Adrenal gland (tissue), 9 donors: ENCODE measurements at regions not wholly inside any gene's neighbourhood (a gene's known extent, or its start where the extent isn't known, plus 50 kb on each side); places are given as distances from the start of the nearest gene placed in this dataset.

Experiments
- DNase-seq, 7 donors: peaks; one replicate each; pipeline ENCODE4 v3.0.0-alpha.2; 2019 to 2020
- H3K27ac ChIP-seq, 5 donors: fragments of 200-600 bp; sonication (generic) in 4 of 5; 1 replicate in 3 of 5; 2 replicates in 2 of 5; pipeline versions ENCODE4 v1.5.1 to v1.8.0; 2016 to 2020; ENCODE audit warnings: mild to moderate bottlenecking in 1 of 5
- H3K27me3 ChIP-seq: fragments of 200-600 bp; 2 replicates; pipeline ENCODE4 v1.8.0; 2021
- H3K36me3 ChIP-seq, 2 donors: fragments of 200-600 bp; replicated peaks in 1 of 2; 1 replicate in 1 of 2; 2 replicates in 1 of 2; pipeline versions ENCODE4 v1.5.1 to v1.8.0; 2018 to 2022
- H3K4me1 ChIP-seq, 2 donors: fragments of 200-600 bp; replicated peaks in 1 of 2; 1 replicate in 1 of 2; 2 replicates in 1 of 2; pipeline versions ENCODE4 v1.5.1 to v1.8.0; 2018 to 2021
- H3K4me3 ChIP-seq, 4 donors: fragments of 200-600 bp; sonication (generic) in 3 of 4; one replicate each; pipeline ENCODE4 v1.5.1; 2016 to 2018
- H3K9me3 ChIP-seq, 3 donors: fragments of 200-600 bp; sonication (generic) in 1 of 3; replicated peaks in 1 of 3; 1 replicate in 2 of 3; 2 replicates in 1 of 3; pipeline versions ENCODE4 v1.5.1 to v1.8.0; 2016 to 2021
- CTCF ChIP-seq, 6 experiments: fragments of 450-650 bp in 4 of 6; fragments of 200-600 bp in 2 of 6; sonication (generic) in 1 of 6; IDR thresholded peaks; 1 replicate in 5 of 6; 2 replicates in 1 of 6; pipeline versions ENCODE4 v1.5.1 to v1.8.0; 2016 to 2021; ENCODE audit warnings: antibody characterized with exemption in 6 of 6, mild to moderate bottlenecking in 2 of 6, moderate library complexity in 1 of 6
- POLR2A ChIP-seq, 2 donors: fragments of 450-650 bp; IDR thresholded peaks; one replicate each; pipeline ENCODE4 v1.6.1; 2017; ENCODE audit warnings: antibody characterized with exemption in 2 of 2, mild to moderate bottlenecking in 2 of 2, moderate library complexity in 1 of 2
- WGBS, 4 donors: extraction: QIAGEN DNeasy Blood & Tissue Kit in 2 of 4; methylation state at CpG; one replicate each; pipeline versions ENCODE4 v1.1.5 to v1.1.7; 2013 to 2017; 5-methylcytosine and 5-hydroxymethylcytosine counted together
- intact Hi-C, 2 donors: fragments of 100-400 bp; cut with DNase I; formaldehyde crosslinking; loops; one replicate each; pipeline versions ENCODE4 v1.14.1 to v1.15.0; 2022 to 2023
- donor health status: healthy with polysubstance abuse.
- donor health status: Bipolar disorder and iron deficiency.
- donor health status: DM: yes; HTN: yes; CAD: no.
- donor health status: DM: no; HTN: no; CAD: no.
- donor health status: DM: no; HTN: no; CAD: no.

GRCh38 chrX:45424326-45424725 is 223.7 kb upstream of the DIPK2B start:
- peaks cover 6% of the 10 kb centered on the region for H3K27me3 ChIP-seq
- H3K36me3 ChIP-seq = no peaks in the 10 kb centered on the region
- intact Hi-C loops = no loop called here
- no peak for DNase-seq
- no peak overlapping the region for H3K4me3 ChIP-seq
- TF ChIP-seq CTCF (IDR thresholded peaks at IDR 0.05) = no peak
- no peak for TF ChIP-seq POLR2A (IDR thresholded peaks at IDR 0.05)
- no peaks in the 10 kb centered on the region for H3K9me3 ChIP-seq
- H3K4me1 ChIP-seq = no peaks in the 10 kb centered on the region
- H3K27ac ChIP-seq = no peak overlapping the region

GRCh38 chrX:45422216-45422925 is 221.7 kb upstream of the DIPK2B start:
- no peak overlapping the region for H3K27ac ChIP-seq
- H3K4me1 ChIP-seq = no peaks in the 10 kb centered on the region
- WGBS, 4 donors = 41 to 54% (median 49%) methylated on average over 1 of the region's 1 CpG
- H3K36me3 ChIP-seq = no peaks in the 10 kb centered on the region
- TF ChIP-seq POLR2A (IDR thresholded peaks at IDR 0.05) (no peak), CTCF (IDR thresholded peaks at IDR 0.05) (no peak)
- H3K27me3 ChIP-seq = peaks cover 6% of the 10 kb centered on the region
- no peaks in the 10 kb centered on the region for H3K9me3 ChIP-seq
- no peak for DNase-seq
- intact Hi-C loops = no loop called here
- H3K4me3 ChIP-seq = no peak overlapping the region

- TF ChIP-seq POLR2A (IDR thresholded peaks at IDR 0.05) (no peak), CTCF (IDR thresholded peaks at IDR 0.05) (no peak)
- DNase-seq = no peak
- 76 to 100% (median 91%) methylated on average over 2 of the region's 2 CpGs for WGBS, 4 donors
- Histone ChIP-seq H3K27ac (no peak overlapping the region), H3K27me3 (peaks cover 6% of the 10 kb centered on the region), H3K4me3 (no peak overlapping the region), H3K9me3 (no peaks in the 10 kb centered on the region), H3K36me3 (no peaks in the 10 kb centered on the region), H3K4me1 (no peaks in the 10 kb centered on the region)
- intact Hi-C loops = no loop called here
Observed at GRCh38 chrX:45421806-45422205, 221.1 kb upstream of the DIPK2B start.

GRCh38 chrX:45404206-45404605 is 203.5 kb upstream of the DIPK2B start:
- Histone ChIP-seq H3K36me3 (no peaks in the 10 kb centered on the region), H3K27me3 (peaks cover 7% of the 10 kb centered on the region), H3K4me3 (no peak overlapping the region), H3K9me3 (no peaks in the 10 kb centered on the region), H3K4me1 (no peaks in the 10 kb centered on the region), H3K27ac (no peak overlapping the region)
- TF ChIP-seq CTCF (IDR thresholded peaks at IDR 0.05) = no peak
- TF ChIP-seq POLR2A (IDR thresholded peaks at IDR 0.05) = no peak
- no peak for DNase-seq
- intact Hi-C loops = no loop called here
- WGBS, 4 donors = 72 to 89% methylated on average over 3 of the region's 3 CpGs; no CpG with 5 or more reads in 2 of the 4 donors
